GM23248 (cell line): ENCODE measurements at regions not wholly inside any gene's neighbourhood (a gene's known extent, or its start where the extent isn't known, plus 50 kb on each side); places are given as distances from the start of the nearest gene placed in this dataset.

ENCODE experiments used
- DNase-seq: peaks from one replicate; pipeline ENCODE4 v3.0.0-alpha.2; 2015
- H2AFZ ChIP-seq: fragments of 200-600 bp; sonication (generic); 2 replicates; pipeline ENCODE4 v1.6.1; 2016; ENCODE audit warnings: antibody characterized with exemption
- H3F3A ChIP-seq: fragments of 200-600 bp; sonication (generic); 2 replicates; pipeline ENCODE4 v1.6.1; 2016; ENCODE audit warnings: mild to moderate bottlenecking, antibody characterized with exemption, mixed run types; ENCODE audit not compliant: insufficient read depth
- H3K27ac ChIP-seq: fragments of 200-600 bp; sonication (generic); 2 replicates; pipeline ENCODE4 v1.5.1; 2016; ENCODE audit warnings: mild to moderate bottlenecking
- H3K27me3 ChIP-seq: fragments of 200-600 bp; sonication (generic); replicated peaks from 2 replicates; pipeline ENCODE4 v1.6.1; 2016; ENCODE audit warnings: mild to moderate bottlenecking; ENCODE audit not compliant: insufficient read depth
- H3K36me3 ChIP-seq: fragments of 200-600 bp; sonication (generic); 2 replicates; pipeline ENCODE4 v1.6.1; 2016; ENCODE audit warnings: low read depth, mild to moderate bottlenecking
- H3K4me1 ChIP-seq: fragments of 200-600 bp; sonication (generic); 2 replicates; pipeline ENCODE4 v1.6.1; 2016; ENCODE audit warnings: mild to moderate bottlenecking; ENCODE audit not compliant: insufficient read depth
- H3K4me2 ChIP-seq: fragments of 200-600 bp; sonication (generic); one replicate; pipeline ENCODE4 v1.6.1; 2016; ENCODE audit warnings: mild to moderate bottlenecking; ENCODE audit not compliant: unreplicated experiment
- H3K4me3 ChIP-seq: fragments of 200-600 bp; sonication (generic); 2 replicates; pipeline ENCODE4 v1.5.1; 2016; ENCODE audit warnings: mild to moderate bottlenecking
- H3K79me2 ChIP-seq: fragments of 200-600 bp; sonication (generic); 2 replicates; pipeline ENCODE4 v1.6.1; 2016; ENCODE audit warnings: mild to moderate bottlenecking; ENCODE audit not compliant: insufficient read depth
- H3K9ac ChIP-seq: fragments of 200-600 bp; sonication (generic); 2 replicates; pipeline ENCODE4 v1.6.1; 2016; ENCODE audit warnings: mild to moderate bottlenecking
- H3K9me2 ChIP-seq: fragments of 200-600 bp; sonication (generic); 2 replicates; pipeline ENCODE4 v1.6.1; 2016; ENCODE audit warnings: mixed run types, mild to moderate bottlenecking, moderate library complexity; ENCODE audit not compliant: insufficient read depth
- H3K9me3 ChIP-seq: fragments of 200-600 bp; sonication (generic); one replicate; pipeline ENCODE4 v1.6.1; 2017; ENCODE audit warnings: low read depth
- H4K20me1 ChIP-seq: fragments of 200-600 bp; sonication (generic); 2 replicates; pipeline ENCODE4 v1.6.0; 2016; ENCODE audit not compliant: insufficient read depth
- EZH2 ChIP-seq: fragments of 200-600 bp; sonication (generic); IDR thresholded peaks from 2 replicates; pipeline ENCODE4 v1.6.1; 2018; ENCODE audit warnings: antibody characterized with exemption, mild to moderate bottlenecking; ENCODE audit not compliant: insufficient read depth, poor library complexity, severe bottlenecking
- EZH2phosphoT487 ChIP-seq: fragments of 200-600 bp; sonication (generic); IDR thresholded peaks from 2 replicates; pipeline ENCODE4 v1.6.1; 2018; ENCODE audit warnings: antibody characterized with exemption, moderate library complexity, mild to moderate bottlenecking, low read depth; ENCODE audit not compliant: insufficient read depth
- WGBS, 2 experiments: methylation state at CpG; one replicate each; pipeline ENCODE4 v1.1.6; 2015 to 2017; ENCODE audit warnings: low lambda C conversion rate in 2 of 2, low coverage in 1 of 2; ENCODE audit errors: missing lambda C conversion rate in 2 of 2; 5-methylcytosine and 5-hydroxymethylcytosine counted together
- in situ Hi-C: fragments of 300-500 bp; cut with MboI; formaldehyde crosslinking; loops from 2 replicates; pipeline ENCODE4 v1.15.0; 2020

DNA sequence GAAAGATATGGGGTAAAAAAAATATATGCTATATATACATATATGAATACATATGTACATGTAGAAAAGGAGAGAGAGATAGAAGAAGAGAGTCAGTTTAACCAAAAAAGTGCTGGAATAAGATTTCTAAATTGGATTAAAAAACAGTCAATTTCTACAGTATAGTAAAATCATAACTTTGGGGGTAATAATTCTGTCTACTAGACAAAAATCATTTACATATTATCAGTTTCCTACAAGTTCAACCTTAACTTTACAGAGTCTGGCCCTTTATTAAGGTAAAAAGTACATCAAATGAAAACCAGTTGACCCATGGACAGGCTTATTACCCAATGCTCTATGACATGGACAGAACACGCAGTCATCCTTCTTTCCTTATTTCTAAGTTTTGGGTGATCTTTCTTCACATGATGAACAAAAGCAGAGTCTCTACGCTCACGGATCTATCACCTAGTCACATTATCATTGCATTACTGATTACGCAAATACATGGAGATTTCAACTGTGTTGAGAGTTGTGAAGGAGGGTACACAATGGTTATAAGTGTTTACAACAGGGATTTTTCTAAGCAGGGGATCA, 63.9 kb upstream of the SMIM36 start:
- TF ChIP-seq EZH2phosphoT487 (no peak), EZH2 (no peak)
- WGBS, 2 experiments: 96 to 99% methylated on average over 4 of the region's 4 CpGs
- no peak overlapping the region for H3K4me3 ChIP-seq

DNA sequence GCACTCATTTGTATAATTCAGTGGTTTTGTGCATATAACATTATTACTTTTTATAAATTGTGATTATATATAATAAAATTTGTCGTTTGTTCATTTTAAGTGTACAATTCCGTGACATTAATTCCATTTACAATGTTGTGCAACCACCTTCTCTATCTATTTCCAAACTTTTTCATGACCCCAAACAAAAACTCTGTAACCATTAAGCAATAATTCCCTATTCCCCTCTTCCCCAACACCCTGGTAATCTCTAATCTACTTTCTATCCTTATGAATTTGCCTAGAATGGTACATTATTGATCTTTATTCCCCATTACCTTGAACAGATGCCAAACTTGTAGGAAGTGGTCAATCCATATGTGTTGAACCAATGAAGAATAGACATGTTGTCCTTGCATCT, 61.3 kb upstream of the SMIM36 start:
- WGBS, 2 experiments: 83 to 90% methylated on average over 2 of the region's 2 CpGs
- no peak for TF ChIP-seq EZH2phosphoT487
- TF ChIP-seq EZH2: no peak
- H3K9me3 ChIP-seq: no peaks in the 10 kb centered on the region
- H3K4me1 ChIP-seq: peaks cover 20% of the 10 kb centered on the region
- H2AFZ ChIP-seq: no peak overlapping the region
- no peak overlapping the region for H3K27ac ChIP-seq
- DNase-seq: no peak
- H3K79me2 ChIP-seq: no peaks in the 10 kb centered on the region
- no peaks in the 10 kb centered on the region for H3K27me3 ChIP-seq
- no peaks in the 10 kb centered on the region for H4K20me1 ChIP-seq
- H3K36me3 ChIP-seq: no peaks in the 10 kb centered on the region
- in situ Hi-C loops: no loop called here
- no peak overlapping the region for H3K4me2 ChIP-seq
- no peaks in the 10 kb centered on the region for H3K9me2 ChIP-seq
- H3K9ac ChIP-seq: no peak overlapping the region
- H3F3A ChIP-seq: peaks cover 14% of the 10 kb centered on the region
- H3K4me3 ChIP-seq: no peak overlapping the region

More for the DNA sequence above, 63.9 kb upstream of the SMIM36 start:
- no peaks in the 10 kb centered on the region for H3K36me3 ChIP-seq
- no peak overlapping the region for H3K4me2 ChIP-seq
- H3K79me2 ChIP-seq: no peaks in the 10 kb centered on the region
- no peaks in the 10 kb centered on the region for H3K9me3 ChIP-seq
- no peaks in the 10 kb centered on the region for H3K27me3 ChIP-seq
- H2AFZ ChIP-seq: peak overlapping the region; percentile 97; the same call in 1 of the 2 replicates
- in situ Hi-C loops: no loop called here
- H3K4me1 ChIP-seq: peaks cover 22% of the 10 kb centered on the region
- H3F3A ChIP-seq: peaks cover 21% of the 10 kb centered on the region
- DNase-seq: no peak
- no peak overlapping the region for H3K27ac ChIP-seq
- no peaks in the 10 kb centered on the region for H3K9me2 ChIP-seq
- H4K20me1 ChIP-seq: no peaks in the 10 kb centered on the region
- H3K9ac ChIP-seq: no peak overlapping the region

DNA sequence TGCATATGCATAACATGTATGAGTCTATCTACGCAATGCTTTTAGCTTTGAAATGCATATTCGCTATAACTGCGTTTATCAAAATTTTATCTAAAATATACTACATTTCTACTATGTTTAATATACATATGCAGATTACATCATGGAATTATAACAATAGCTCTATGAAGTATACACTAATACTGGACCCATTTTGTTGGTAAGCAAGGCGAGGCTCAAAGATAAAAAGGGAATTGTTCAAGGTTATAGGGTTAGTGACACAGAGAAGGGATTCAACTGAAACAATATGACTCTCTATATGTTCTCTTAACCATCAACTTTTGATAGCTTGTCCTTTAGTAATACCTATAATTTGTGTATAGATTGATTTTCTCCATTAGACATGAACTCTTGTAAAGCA, 60.9 kb upstream of the SMIM36 start:
- no peak for DNase-seq
- no peak overlapping the region for H3K4me3 ChIP-seq
- H3K9ac ChIP-seq: no peak overlapping the region
- no peaks in the 10 kb centered on the region for H3K79me2 ChIP-seq
- H3K9me3 ChIP-seq: no peaks in the 10 kb centered on the region
- H4K20me1 ChIP-seq: no peaks in the 10 kb centered on the region
- no peak overlapping the region for H3K4me2 ChIP-seq
- H2AFZ ChIP-seq: no peak overlapping the region
- no peak for TF ChIP-seq EZH2
- no peak for TF ChIP-seq EZH2phosphoT487
- WGBS, 2 experiments: 95 to 97% methylated on average over 4 of the region's 4 CpGs
- H3F3A ChIP-seq: peaks cover 10% of the 10 kb centered on the region
- H3K36me3 ChIP-seq: no peaks in the 10 kb centered on the region
- H3K27ac ChIP-seq: no peak overlapping the region
- peaks cover 15% of the 10 kb centered on the region for H3K4me1 ChIP-seq
- H3K9me2 ChIP-seq: no peaks in the 10 kb centered on the region
- H3K27me3 ChIP-seq: no peaks in the 10 kb centered on the region
- in situ Hi-C loops: no loop called here

DNA sequence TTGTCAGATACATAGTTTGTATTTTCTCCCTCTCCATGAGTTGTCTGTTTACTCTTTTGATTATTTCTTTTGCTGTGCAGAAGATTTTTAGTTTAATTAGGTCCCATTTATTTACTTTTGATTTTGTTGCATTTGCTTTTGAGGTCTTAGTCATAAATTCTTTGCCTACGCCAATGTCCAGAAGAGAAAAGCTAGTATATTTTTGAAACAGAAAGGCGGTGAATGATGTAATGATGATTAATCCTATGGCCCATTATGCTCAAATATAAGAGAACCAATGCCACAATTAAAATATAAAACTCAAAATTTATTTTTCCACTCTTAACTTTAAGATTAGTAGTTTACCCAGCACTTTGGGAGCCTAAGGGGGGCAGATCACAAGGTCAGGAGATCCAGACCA, 59.8 kb upstream of the SMIM36 start:
- H3K27me3 ChIP-seq: no peaks in the 10 kb centered on the region
- no peaks in the 10 kb centered on the region for H3K36me3 ChIP-seq
- in situ Hi-C loops: no loop called here
- no peak overlapping the region for H2AFZ ChIP-seq
- H3K9me2 ChIP-seq: no peaks in the 10 kb centered on the region
- 84 to 89% methylated on average over 2 of the region's 2 CpGs for WGBS, 2 experiments
- H3K9me3 ChIP-seq: no peaks in the 10 kb centered on the region
- H3K9ac ChIP-seq: no peak overlapping the region
- H3K4me3 ChIP-seq: no peak overlapping the region
- peaks cover 8% of the 10 kb centered on the region for H3K4me1 ChIP-seq
- H3K79me2 ChIP-seq: no peaks in the 10 kb centered on the region
- H3K4me2 ChIP-seq: no peak overlapping the region
- no peak for DNase-seq
- H3F3A ChIP-seq: no peaks in the 10 kb centered on the region
- no peaks in the 10 kb centered on the region for H4K20me1 ChIP-seq
- TF ChIP-seq EZH2 (no peak), EZH2phosphoT487 (no peak)
- no peak overlapping the region for H3K27ac ChIP-seq

DNA sequence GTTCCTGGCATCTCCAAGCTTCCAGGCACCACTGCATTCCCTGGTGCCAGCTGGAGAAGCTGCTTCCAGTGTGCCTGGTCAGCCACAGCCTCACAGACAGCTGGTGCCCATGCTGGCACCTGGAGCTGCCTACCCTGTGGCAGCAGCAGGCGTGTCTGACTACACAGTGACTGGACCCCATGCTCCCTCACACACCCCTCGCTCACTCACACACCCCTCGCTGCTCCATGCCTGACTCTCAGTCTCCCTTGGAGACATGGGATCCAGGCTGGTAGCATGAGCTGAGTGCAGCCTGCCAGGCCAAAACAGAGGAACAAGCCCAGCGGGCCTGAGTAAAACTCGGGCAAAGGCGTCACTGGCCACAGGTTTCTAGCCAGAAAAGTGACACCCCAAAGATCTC, 59.1 kb upstream of the SMIM36 start:
- Histone ChIP-seq H3K36me3 (no peaks in the 10 kb centered on the region), H3K4me3 (no peak overlapping the region), H4K20me1 (no peaks in the 10 kb centered on the region), H3K4me2 (no peak overlapping the region), H3K79me2 (no peaks in the 10 kb centered on the region), H3K9ac (no peak overlapping the region), H3K4me1 (peaks cover 2% of the 10 kb centered on the region), H3K27ac (no peak overlapping the region), H3K9me3 (no peaks in the 10 kb centered on the region), H2AFZ (no peak overlapping the region), H3F3A (no peaks in the 10 kb centered on the region), H3K9me2 (no peaks in the 10 kb centered on the region), H3K27me3 (no peaks in the 10 kb centered on the region)
- no peak for TF ChIP-seq EZH2phosphoT487
- no peak for TF ChIP-seq EZH2
- DNase-seq: peak; percentile 40
- 85 to 89% methylated on average over 6 of the region's 6 CpGs for WGBS, 2 experiments
- in situ Hi-C loops: no loop called here
